RWPE1 (cell line): ENCODE measurements at regions not wholly inside any gene's neighbourhood (a gene's known extent, or its start where the extent isn't known, plus 50 kb on each side); places are given as distances from the start of the nearest gene placed in this dataset.

Source experiments
- CTCF ChIA-PET: fragments of 350-600 bp; sonication (Branson Sonifier 250); formaldehyde crosslinking; extraction: SDS; loops from one replicate; lab custom pipeline; 2021; lab: Yijun Ruan, JAX
- POLR2A ChIA-PET: fragments of 400-600 bp; formaldehyde crosslinking; extraction: SDS; loops from one replicate; lab custom pipeline; 2020; ENCODE audit warnings: antibody characterized with exemption; ENCODE audit not compliant: low non-redundant PET; lab: Yijun Ruan, JAX
- DNase-seq: peaks from one replicate; pipeline ENCODE4 v3.0.0; 2012; ENCODE audit warnings: low spot score
- H3K27ac ChIP-seq: fragments of 450-650 bp; 2 replicates; pipeline ENCODE4 v1.5.1; 2017
- TF ChIP-seq, protein P1 (sequence below): fragments of 450-650 bp; conservative IDR thresholded peaks from 2 replicates; pipeline ENCODE4 v1.5.1; 2017; ENCODE audit warnings: low read depth, mild to moderate bottlenecking

DNA sequence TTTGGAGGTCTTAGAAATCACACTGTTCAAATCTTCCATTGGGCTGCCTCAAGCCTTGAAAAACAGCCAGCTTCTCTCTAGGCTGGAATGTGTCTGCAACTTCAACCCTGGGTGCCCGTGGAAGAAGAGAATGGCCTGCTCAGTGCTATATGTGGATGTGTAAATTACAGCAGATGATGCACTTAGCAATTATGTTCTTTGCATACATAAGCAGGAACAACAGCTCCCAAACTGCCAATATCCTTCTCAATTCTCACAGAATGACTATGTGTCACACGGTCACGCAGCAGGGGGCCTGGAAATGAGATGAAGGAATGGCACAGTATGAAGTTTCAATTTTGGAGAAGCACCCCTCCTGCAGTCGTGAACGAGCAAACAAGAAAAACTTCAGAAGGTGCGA is 175.2 kb upstream of the SMARCA2 start:
- CTCF ChIA-PET: interaction anchor here (0.6 kb wide), 1 partner anchor 103 kb away, joined by 3 read pairs; no protein-coding TSS in a partner anchor
- no peak overlapping the region for H3K27ac ChIP-seq
- no peak for DNase-seq
- TF ChIP-seq, protein P1, sequence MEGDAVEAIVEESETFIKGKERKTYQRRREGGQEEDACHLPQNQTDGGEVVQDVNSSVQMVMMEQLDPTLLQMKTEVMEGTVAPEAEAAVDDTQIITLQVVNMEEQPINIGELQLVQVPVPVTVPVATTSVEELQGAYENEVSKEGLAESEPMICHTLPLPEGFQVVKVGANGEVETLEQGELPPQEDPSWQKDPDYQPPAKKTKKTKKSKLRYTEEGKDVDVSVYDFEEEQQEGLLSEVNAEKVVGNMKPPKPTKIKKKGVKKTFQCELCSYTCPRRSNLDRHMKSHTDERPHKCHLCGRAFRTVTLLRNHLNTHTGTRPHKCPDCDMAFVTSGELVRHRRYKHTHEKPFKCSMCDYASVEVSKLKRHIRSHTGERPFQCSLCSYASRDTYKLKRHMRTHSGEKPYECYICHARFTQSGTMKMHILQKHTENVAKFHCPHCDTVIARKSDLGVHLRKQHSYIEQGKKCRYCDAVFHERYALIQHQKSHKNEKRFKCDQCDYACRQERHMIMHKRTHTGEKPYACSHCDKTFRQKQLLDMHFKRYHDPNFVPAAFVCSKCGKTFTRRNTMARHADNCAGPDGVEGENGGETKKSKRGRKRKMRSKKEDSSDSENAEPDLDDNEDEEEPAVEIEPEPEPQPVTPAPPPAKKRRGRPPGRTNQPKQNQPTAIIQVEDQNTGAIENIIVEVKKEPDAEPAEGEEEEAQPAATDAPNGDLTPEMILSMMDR: no peak
- POLR2A ChIA-PET: no interaction called here

DNA sequence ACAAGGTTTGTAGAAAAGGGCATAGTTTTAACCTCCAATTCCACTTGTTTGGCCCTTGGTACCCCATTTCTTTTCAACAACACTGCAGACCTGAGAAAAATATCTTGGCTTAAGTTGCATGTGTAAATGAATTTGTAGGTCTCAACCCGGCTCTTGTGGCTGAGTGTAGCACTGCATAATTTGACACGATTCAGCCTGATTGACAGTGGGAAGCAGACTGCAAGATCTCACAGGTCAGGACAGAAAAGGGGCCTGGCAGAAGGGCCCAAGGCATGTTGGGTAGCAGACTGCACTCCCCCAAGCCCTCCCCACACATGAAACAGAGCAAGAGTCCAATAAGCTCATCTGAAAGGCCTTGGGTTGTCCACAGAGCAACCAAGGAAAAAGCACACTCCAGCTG is 169.7 kb upstream of the SMARCA2 start:
- H3K27ac ChIP-seq: no peak overlapping the region
- POLR2A ChIA-PET: no interaction called here
- TF ChIP-seq, protein P1: no peak
- DNase-seq: no peak
- CTCF ChIA-PET: no interaction called here

DNA sequence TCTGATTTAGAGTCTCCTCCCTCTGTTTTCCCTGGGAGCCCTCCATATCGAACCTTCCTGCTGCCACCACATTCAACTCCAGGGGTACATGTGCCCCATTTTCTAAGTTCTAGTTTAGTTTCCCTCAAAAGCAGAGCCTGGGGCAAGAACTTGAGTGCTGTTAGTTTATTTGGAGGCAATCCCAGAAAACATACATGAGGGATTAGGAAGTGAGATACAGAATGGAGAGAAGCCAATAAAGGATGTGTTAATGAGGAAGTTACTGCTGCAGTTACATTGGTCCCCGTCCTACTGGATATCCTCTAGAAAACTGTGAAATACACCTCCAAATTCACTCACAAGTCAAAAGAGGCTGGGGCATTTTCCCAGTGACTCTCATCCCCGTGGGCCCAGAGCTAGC is 159.4 kb upstream of the SMARCA2 start:
- TF ChIP-seq, protein P1: no peak
- DNase-seq: no peak
- no peak overlapping the region for H3K27ac ChIP-seq
- POLR2A ChIA-PET: no interaction called here
- CTCF ChIA-PET: no interaction called here

DNA sequence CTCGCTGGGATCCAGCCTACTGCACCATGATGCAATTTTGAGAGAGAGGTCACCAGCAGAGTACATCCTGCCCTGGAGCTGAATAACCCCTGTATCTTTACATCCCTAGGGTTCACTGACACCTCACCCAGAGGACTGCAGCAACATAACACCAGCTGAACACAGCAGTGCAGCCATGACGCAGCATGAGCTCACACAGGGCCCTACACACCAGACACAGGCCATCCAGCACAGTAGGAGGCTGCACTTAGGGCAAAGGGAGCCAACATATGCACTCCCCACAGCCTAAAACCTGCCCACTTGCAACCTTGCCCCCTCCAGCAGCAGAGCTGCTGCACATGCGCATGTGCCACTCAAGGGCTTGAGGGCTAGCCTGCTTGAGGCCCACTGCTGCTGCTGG is 157.3 kb upstream of the SMARCA2 start:
- POLR2A ChIA-PET: no interaction called here
- DNase-seq: no peak
- CTCF ChIA-PET: no interaction called here
- TF ChIP-seq, protein P1: no peak
- no peak overlapping the region for H3K27ac ChIP-seq

DNA sequence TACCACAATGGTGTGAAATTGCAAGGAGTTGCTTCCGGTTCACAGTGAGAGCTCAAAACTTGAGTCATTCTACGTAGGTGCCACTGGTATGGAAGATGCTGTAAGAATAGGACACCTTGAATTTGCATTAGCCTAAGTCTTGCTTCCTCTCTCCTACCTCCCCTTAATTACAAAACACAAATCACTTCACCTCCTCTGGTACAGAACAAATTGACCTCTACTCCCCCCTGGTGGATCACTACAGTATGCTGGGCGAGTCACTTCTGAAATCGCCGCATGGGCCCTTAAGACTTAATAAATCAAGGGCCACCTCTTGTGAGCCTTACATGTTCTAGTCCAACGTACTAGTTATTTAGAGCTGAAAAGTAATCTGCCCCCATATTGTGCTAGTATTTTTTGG is 145.3 kb upstream of the SMARCA2 start:
- DNase-seq: no peak
- CTCF ChIA-PET: interaction anchor here (0.5 kb wide), 1 partner anchor 81 kb away, joined by 5 read pairs; no protein-coding TSS in a partner anchor
- TF ChIP-seq, protein P1: no peak; the same call in 1 of the 2 replicates
- no peak overlapping the region for H3K27ac ChIP-seq
- POLR2A ChIA-PET: no interaction called here

DNA sequence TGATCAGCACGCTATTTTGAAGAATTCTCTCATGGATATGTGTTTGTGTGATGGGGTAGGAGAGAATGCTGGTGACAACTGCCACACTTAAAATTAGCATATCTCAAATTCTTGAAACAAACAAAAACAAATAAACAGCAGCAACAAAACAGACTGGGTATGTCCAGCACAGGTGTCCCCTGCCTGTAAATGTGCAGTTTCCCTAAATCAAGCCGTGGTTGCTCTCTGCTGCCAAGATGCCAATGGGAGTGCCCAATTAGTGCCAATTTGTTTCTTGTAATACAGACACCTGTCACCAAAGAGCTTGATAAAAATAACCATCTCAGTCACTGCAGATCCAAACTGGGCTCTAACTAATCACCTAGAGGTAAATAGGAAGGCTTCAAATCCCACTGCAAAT is 144.2 kb upstream of the SMARCA2 start:
- ChIA-PET CTCF (no interaction called here), POLR2A (no interaction called here)
- DNase-seq: no peak
- no peak overlapping the region for H3K27ac ChIP-seq
- TF ChIP-seq, protein P1: no peak
